Duodenal mucosa (tissue), 2 donors: ENCODE measurements at regions not wholly inside any gene's neighbourhood (a gene's known extent, or its start where the extent isn't known, plus 50 kb on each side); places are given as distances from the start of the nearest gene placed in this dataset.
"Not testable (repeated sequence)": the region's sequence is repeated elsewhere in the genome, so short reads cannot be mapped to it uniquely, and the experiment has no call there.

Experiments used
- H3K27ac ChIP-seq: one replicate; pipeline ENCODE4 v1.7.0; 2013; ENCODE audit warnings: low read depth, low read length
- H3K27me3 ChIP-seq, 2 donors: one replicate each; pipeline ENCODE4 v1.7.0; 2013; ENCODE audit warnings: low read length in 2 of 2, control low read depth in 1 of 2; ENCODE audit not compliant: insufficient read depth in 2 of 2, control insufficient read depth in 1 of 2
- H3K36me3 ChIP-seq, 2 donors: one replicate each; pipeline ENCODE4 v1.7.0; 2013; ENCODE audit warnings: low read length in 2 of 2, control low read depth in 1 of 2; ENCODE audit not compliant: insufficient read depth in 2 of 2, control insufficient read depth in 1 of 2
- H3K4me1 ChIP-seq, 2 donors: one replicate each; pipeline ENCODE4 v1.7.0; 2013; ENCODE audit warnings: low read length in 2 of 2, control low read depth in 1 of 2; ENCODE audit not compliant: insufficient read depth in 2 of 2, control insufficient read depth in 1 of 2
- H3K4me3 ChIP-seq, 2 donors: one replicate each; pipeline ENCODE4 v1.7.0; 2013; ENCODE audit warnings: low read length in 2 of 2, low read depth in 1 of 2
- H3K9ac ChIP-seq, 2 donors: one replicate each; pipeline ENCODE4 v1.7.0; 2013; ENCODE audit warnings: low read length in 2 of 2, low read depth in 1 of 2
- H3K9me3 ChIP-seq, 2 donors: one replicate each; pipeline ENCODE4 v1.7.0; 2013; ENCODE audit warnings: low read length in 2 of 2, control low read depth in 1 of 2; ENCODE audit not compliant: control insufficient read depth in 1 of 2

- Histone ChIP-seq H3K9me3 (no peaks in the 10 kb centered on the region), H3K4me1 (no peaks in the 10 kb centered on the region), H3K4me3 (no peak overlapping the region), H3K9ac (no peak overlapping the region), H3K36me3 (no peaks in the 10 kb centered on the region), H3K27me3 (no peaks in the 10 kb centered on the region), H3K27ac (no peak overlapping the region)
Observed at GRCh38 chr18:38648179-38648578, 1082.6 kb upstream of the CELF4 start.

GRCh38 chr18:38646296-38646695 lies 1080.7 kb upstream of the CELF4 start:
- Histone ChIP-seq H3K36me3 (no peaks in the 10 kb centered on the region), H3K9ac (no peak overlapping the region), H3K27ac (no peak overlapping the region), H3K27me3 (no peaks in the 10 kb centered on the region), H3K4me1 (no peaks in the 10 kb centered on the region), H3K9me3 (no peaks in the 10 kb centered on the region), H3K4me3 (no peak overlapping the region)

- no peak overlapping the region for H3K27ac ChIP-seq
- no peaks in the 10 kb centered on the region for H3K36me3 ChIP-seq
- H3K4me3 ChIP-seq: no peak overlapping the region
- H3K27me3 ChIP-seq: no peaks in the 10 kb centered on the region
- no peak overlapping the region for H3K9ac ChIP-seq
- H3K9me3 ChIP-seq: no peaks in the 10 kb centered on the region
- no peaks in the 10 kb centered on the region for H3K4me1 ChIP-seq
Observed at GRCh38 chr18:38644875-38645641, 1079.5 kb upstream of the CELF4 start.

- Histone ChIP-seq H3K4me1 (no peaks in the 10 kb centered on the region), H3K27ac (no peak overlapping the region), H3K9me3 (peaks cover 0 to 5% of the 10 kb centered on the region in 2 donors), H3K9ac (no peak overlapping the region), H3K27me3 (no peaks in the 10 kb centered on the region), H3K4me3 (no peak overlapping the region), H3K36me3 (no peaks in the 10 kb centered on the region)
Observed at GRCh38 chr18:38642711-38643110, 1077.1 kb upstream of the CELF4 start.

- H3K36me3 ChIP-seq, H3K4me3 ChIP-seq, H3K4me1 ChIP-seq, H3K27ac ChIP-seq, H3K9ac ChIP-seq, H3K27me3 ChIP-seq, H3K9me3 ChIP-seq: not testable (repeated sequence)
Observed at GRCh38 chr18:38639700-38640099, 1074.1 kb upstream of the CELF4 start.

- Histone ChIP-seq H3K36me3 (no peaks in the 10 kb centered on the region), H3K27me3 (no peaks in the 10 kb centered on the region), H3K4me1 (no peaks in the 10 kb centered on the region), H3K27ac (no peak overlapping the region), H3K9ac (no peak overlapping the region), H3K9me3 (peaks cover 0 to 5% of the 10 kb centered on the region in 2 donors), H3K4me3 (no peak overlapping the region)
Observed at GRCh38 chr18:38635709-38636430, 1070.3 kb upstream of the CELF4 start.

- Histone ChIP-seq H3K27me3 (no peaks in the 10 kb centered on the region), H3K4me1 (no peaks in the 10 kb centered on the region), H3K36me3 (no peaks in the 10 kb centered on the region), H3K4me3 (no peak overlapping the region), H3K9me3 (peaks cover 0 to 4% of the 10 kb centered on the region in 2 donors), H3K27ac (no peak overlapping the region), H3K9ac (no peak overlapping the region)
Observed at GRCh38 chr18:38634117-38634516, 1068.5 kb upstream of the CELF4 start.

- H3K9ac ChIP-seq: no peak overlapping the region
- H3K27me3 ChIP-seq: no peaks in the 10 kb centered on the region
- no peaks in the 10 kb centered on the region for H3K36me3 ChIP-seq
- no peaks in the 10 kb centered on the region for H3K4me1 ChIP-seq
- H3K9me3 ChIP-seq: no peaks in the 10 kb centered on the region
- H3K27ac ChIP-seq: no peak overlapping the region
- no peak overlapping the region for H3K4me3 ChIP-seq
Observed at GRCh38 chr18:38633333-38633732, 1067.7 kb upstream of the CELF4 start.

- Histone ChIP-seq H3K27ac (no peak overlapping the region), H3K9ac (no peak overlapping the region), H3K27me3 (no peaks in the 10 kb centered on the region)
Observed at GRCh38 chr18:38619129-38619528, 1053.5 kb upstream of the CELF4 start.

GRCh38 chr18:38616306-38616705 lies 1050.7 kb upstream of the CELF4 start:
- no peaks in the 10 kb centered on the region for H3K9me3 ChIP-seq
- H3K27me3 ChIP-seq: no peaks in the 10 kb centered on the region
- no peak overlapping the region for H3K9ac ChIP-seq
- H3K27ac ChIP-seq: no peak overlapping the region
- H3K4me1 ChIP-seq: no peaks in the 10 kb centered on the region
- no peaks in the 10 kb centered on the region for H3K36me3 ChIP-seq
- H3K4me3 ChIP-seq: no peak overlapping the region

More at GRCh38 chr18:38619129-38619528, 1053.5 kb upstream of the CELF4 start:
- no peaks in the 10 kb centered on the region for H3K4me1 ChIP-seq
- H3K4me3 ChIP-seq: no peak overlapping the region
- no peaks in the 10 kb centered on the region for H3K9me3 ChIP-seq
- no peaks in the 10 kb centered on the region for H3K36me3 ChIP-seq
